Stimulated activated naive B cell treated with anti-CD40 and anti-IgM and Interleukin-4, amounts not matched to agents 10 μg/mL and 1 μg/mL and 100 μg/mL, for 72 hours (primary cell): ENCODE measurements at regions not wholly inside any gene's neighbourhood (a gene's known extent, or its start where the extent isn't known, plus 50 kb on each side); places are given as distances from the start of the nearest gene placed in this dataset.
A peak's percentile ranks its signal among the peaks of the same experiment; 100 is the strongest.

Experiments
- ATAC-seq, 2 donors: fragments of 150-1000 bp; cut with Tn5 transposase; replicated peaks; 2 replicates each; pipeline ENCODE4 v1.10.0; 2021; ENCODE audit warnings: moderate library complexity in 1 of 2
- DNase-seq: peaks from one replicate; pipeline ENCODE4 v3.0.0; 2021
- H3K27ac Mint-ChIP-seq: one replicate; pipeline ENCODE4 v1.8.0; 2022; ENCODE audit warnings: mild to moderate bottlenecking, mixed read lengths
- H3K27me3 Mint-ChIP-seq, 2 donors: one replicate each; pipeline ENCODE4 v1.8.0; 2022; ENCODE audit warnings: mixed read lengths in 2 of 2
- H3K36me3 Mint-ChIP-seq, 2 donors: one replicate each; pipeline ENCODE4 v1.8.0; 2022; ENCODE audit warnings: mixed read lengths in 2 of 2, mild to moderate bottlenecking in 1 of 2
- H3K4me1 Mint-ChIP-seq, 2 donors: one replicate each; pipeline ENCODE4 v1.8.0; 2022; ENCODE audit warnings: mixed read lengths in 2 of 2, mild to moderate bottlenecking in 1 of 2
- H3K4me3 Mint-ChIP-seq, 2 donors: one replicate each; pipeline ENCODE4 v1.8.0; 2022; ENCODE audit warnings: mild to moderate bottlenecking in 2 of 2, mixed read lengths in 2 of 2, moderate library complexity in 1 of 2
- H3K9me3 Mint-ChIP-seq, 2 donors: one replicate each; pipeline ENCODE4 v1.8.0; 2022; ENCODE audit warnings: mixed read lengths in 2 of 2, mild to moderate bottlenecking in 1 of 2

DNA sequence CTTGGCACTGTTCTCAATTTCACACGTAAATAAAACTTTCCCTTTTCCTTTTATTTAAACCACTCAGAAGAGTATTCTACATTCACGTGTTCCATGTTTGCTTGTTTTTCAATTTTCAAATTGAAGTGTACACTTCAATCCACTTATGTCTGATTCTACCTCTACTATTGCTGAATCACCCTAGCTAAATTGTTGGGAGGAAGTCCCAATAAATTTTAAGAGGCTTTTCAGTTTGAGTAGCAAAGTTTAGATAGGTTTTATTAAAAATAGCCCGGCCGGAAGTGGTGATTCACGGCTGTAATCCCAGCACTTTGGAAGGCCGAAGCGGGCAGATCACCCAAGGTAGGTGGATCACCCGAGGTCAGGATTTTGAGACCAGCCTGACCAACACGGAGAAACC, 1414.7 kb upstream of the CELF2 start:
- H3K4me3 Mint-ChIP-seq: no peak overlapping the region
- no peaks in the 10 kb centered on the region for H3K4me1 Mint-ChIP-seq
- H3K9me3 Mint-ChIP-seq: peaks cover 0 to 1% of the 10 kb centered on the region in 2 donors
- no peak for ATAC-seq
- H3K27me3 Mint-ChIP-seq: no peaks in the 10 kb centered on the region
- H3K27ac Mint-ChIP-seq: no peak overlapping the region
- no peaks in the 10 kb centered on the region for H3K36me3 Mint-ChIP-seq
- DNase-seq: no peak

DNA sequence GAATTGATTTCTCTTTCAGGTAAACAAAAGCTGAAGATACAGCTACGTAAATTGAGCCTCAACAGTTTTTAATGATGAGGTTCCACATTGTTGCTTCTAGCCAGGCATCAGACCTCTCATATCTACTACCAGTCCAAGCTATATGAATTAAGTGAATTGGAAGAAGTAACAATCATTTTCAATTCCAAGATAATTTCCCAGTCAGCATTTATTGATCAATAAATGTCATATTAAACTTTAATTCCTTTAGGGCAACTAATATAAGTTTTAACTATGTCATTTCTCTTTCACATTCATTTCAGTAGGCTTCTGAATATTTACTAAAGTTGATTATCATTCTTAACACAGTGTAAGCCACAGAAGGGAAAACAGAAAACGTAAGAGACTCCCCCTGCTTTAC, 1413.7 kb upstream of the CELF2 start:
- Mint-ChIP-seq H3K4me3 (no peak overlapping the region), H3K9me3 (peaks cover 0 to 1% of the 10 kb centered on the region in 2 donors), H3K27me3 (no peaks in the 10 kb centered on the region), H3K36me3 (no peaks in the 10 kb centered on the region), H3K4me1 (no peaks in the 10 kb centered on the region), H3K27ac (no peak overlapping the region)
- ATAC-seq: no peak
- no peak for DNase-seq

DNA sequence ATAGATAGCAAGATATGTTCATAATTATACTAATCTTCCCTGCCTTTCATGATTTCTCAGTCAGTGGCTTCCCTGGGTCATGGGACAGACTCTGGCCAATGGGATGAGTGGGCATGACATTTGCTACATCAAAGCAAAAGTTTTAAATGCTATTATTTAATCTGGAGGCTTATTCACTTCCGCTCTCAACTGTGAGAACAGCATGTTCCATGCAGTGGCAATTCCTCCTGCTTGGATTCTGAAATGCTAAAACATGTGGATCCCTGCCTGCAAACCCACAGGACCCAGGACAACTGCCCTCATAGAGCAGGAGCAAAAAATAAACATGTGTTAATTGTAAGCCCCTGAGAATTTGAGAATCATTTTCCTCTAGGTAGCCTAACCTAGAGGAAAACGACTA, 1412.4 kb upstream of the CELF2 start:
- Mint-ChIP-seq H3K9me3 (peaks cover 0 to 1% of the 10 kb centered on the region in 2 donors), H3K36me3 (no peaks in the 10 kb centered on the region), H3K4me3 (no peak overlapping the region), H3K27ac (no peak overlapping the region), H3K4me1 (no peaks in the 10 kb centered on the region), H3K27me3 (no peaks in the 10 kb centered on the region)
- DNase-seq (no peak), ATAC-seq (no peak)

DNA sequence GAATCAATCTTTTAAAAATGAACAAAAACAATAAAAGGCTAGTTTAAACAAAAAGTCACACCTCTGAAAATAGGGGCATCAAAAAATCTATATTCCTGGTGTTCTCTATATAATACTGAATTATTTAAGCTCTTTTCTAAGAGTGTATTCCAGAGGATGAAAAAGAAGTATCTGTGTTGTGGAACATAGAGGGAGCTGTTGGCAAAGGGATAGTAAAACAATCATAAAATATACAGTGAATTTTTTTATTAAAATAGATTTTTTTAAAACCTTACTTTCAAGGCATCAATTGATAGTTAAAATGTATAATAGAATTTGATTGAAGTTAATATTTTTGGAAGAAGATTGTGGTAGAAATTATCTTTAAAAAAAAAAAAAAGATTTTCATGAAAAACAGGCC, 1409.1 kb upstream of the CELF2 start:
- DNase-seq (no peak), ATAC-seq (no peak)
- Mint-ChIP-seq H3K36me3 (no peaks in the 10 kb centered on the region), H3K4me1 (no peaks in the 10 kb centered on the region), H3K4me3 (no peak overlapping the region), H3K27ac (peak overlapping the region; percentile 14), H3K27me3 (no peaks in the 10 kb centered on the region), H3K9me3 (peaks cover 2 to 4% of the 10 kb centered on the region in 2 donors)

DNA sequence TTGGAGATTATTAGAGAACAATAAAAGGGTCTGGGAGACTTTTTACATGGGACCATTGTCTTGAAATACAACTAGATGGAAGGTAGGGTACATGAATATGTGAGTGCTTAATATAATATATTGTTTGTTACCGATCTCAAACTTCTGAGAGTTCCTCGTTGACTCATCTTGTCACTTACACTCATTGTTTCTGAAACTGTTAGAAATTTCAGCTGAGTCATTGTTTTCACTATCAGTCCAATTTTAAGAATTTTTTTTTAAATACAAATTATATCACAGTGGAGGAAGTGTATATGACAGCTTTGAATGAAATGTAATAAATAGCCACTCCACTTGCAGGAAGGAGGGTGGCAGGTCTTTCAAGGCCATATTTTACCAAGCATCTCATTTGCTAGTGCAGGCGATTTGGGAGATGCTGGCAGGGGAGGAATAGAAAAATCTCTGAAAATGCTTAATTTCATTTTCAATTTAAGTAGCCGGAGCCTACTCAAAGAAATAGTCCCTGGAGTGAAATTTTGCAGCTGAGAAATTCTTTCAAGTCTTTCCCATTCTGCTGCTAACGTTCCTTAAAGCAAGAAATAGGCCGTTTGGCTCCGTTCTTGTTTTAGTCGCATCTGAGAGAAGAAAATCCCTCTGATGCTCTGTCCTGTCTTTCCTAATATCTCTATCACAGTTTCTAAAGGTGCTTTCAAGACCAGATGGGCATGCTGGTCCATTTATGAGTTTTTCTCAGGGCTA, 1404.2 kb upstream of the CELF2 start:
- ATAC-seq: no peak

DNA sequence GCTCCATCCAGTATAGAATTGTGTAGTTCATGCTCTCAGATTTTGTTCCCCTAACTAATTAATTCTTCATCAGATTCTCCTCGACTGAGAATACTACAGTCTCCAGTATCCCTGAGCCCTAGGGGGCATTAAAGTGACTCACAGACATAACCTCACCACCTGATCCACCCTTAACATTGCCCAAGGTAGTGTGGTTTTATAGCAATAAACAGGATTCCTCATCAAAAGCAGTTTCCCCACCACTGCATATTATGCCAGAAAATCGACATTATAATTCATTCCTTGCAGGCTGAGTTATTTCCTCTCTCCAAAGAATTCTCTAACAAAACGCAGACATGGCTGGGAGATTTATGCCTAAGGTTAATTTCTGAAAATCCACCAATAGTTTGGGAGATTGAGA, 1402.5 kb upstream of the CELF2 start:
- Mint-ChIP-seq H3K27me3 (no peaks in the 10 kb centered on the region), H3K4me1 (no peaks in the 10 kb centered on the region), H3K9me3 (peaks cover 5 to 9% of the 10 kb centered on the region in 2 donors), H3K36me3 (no peaks in the 10 kb centered on the region), H3K27ac (no peak overlapping the region), H3K4me3 (no peak overlapping the region)
- DNase-seq (no peak), ATAC-seq (no peak)

More for the DNA sequence above, 1404.2 kb upstream of the CELF2 start:
- no peak overlapping the region for H3K4me3 Mint-ChIP-seq
- DNase-seq: no peak
- H3K36me3 Mint-ChIP-seq: no peaks in the 10 kb centered on the region
- H3K27me3 Mint-ChIP-seq: no peaks in the 10 kb centered on the region
- no peaks in the 10 kb centered on the region for H3K4me1 Mint-ChIP-seq
- H3K9me3 Mint-ChIP-seq: peaks cover 2 to 4% of the 10 kb centered on the region in 2 donors
- no peak overlapping the region for H3K27ac Mint-ChIP-seq

GRCh38 chr10:9621216-9621615, 1396.5 kb upstream of the CELF2 start:
- Mint-ChIP-seq H3K4me1 (no peaks in the 10 kb centered on the region), H3K9me3 (peaks cover 8 to 10% of the 10 kb centered on the region in 2 donors), H3K4me3 (no peak overlapping the region), H3K36me3 (no peaks in the 10 kb centered on the region), H3K27ac (no peak overlapping the region), H3K27me3 (no peaks in the 10 kb centered on the region)
- DNase-seq (no peak), ATAC-seq (no peak)

DNA sequence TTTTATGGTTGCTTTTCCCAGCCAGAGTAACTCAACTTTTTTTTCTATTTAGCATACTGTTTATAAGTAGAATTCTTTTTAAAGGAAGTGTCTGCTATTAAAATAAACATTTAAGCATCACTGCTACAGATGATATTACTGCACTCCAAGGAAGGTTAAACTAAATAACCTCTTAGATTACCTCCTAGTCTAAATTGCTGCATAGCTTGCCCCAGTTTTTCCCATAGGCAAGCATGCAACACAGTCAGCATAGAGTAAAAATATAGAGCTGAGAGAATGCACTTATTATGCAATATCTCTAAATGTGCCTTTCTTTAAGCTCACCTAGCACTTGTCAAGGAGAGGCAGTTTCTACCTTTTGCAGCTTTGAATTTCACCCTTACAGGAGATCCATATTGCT, 1392.4 kb upstream of the CELF2 start:
- no peak for DNase-seq
- Mint-ChIP-seq H3K4me1 (no peaks in the 10 kb centered on the region), H3K4me3 (no peak overlapping the region), H3K9me3 (peaks cover 4% of the 10 kb centered on the region in 2 donors), H3K27ac (no peak overlapping the region), H3K27me3 (no peaks in the 10 kb centered on the region), H3K36me3 (no peaks in the 10 kb centered on the region)
- ATAC-seq: no peak

GRCh38 chr10:9634466-9634865, 1383.2 kb upstream of the CELF2 start:
- H3K36me3 Mint-ChIP-seq: no peaks in the 10 kb centered on the region
- H3K4me1 Mint-ChIP-seq: no peaks in the 10 kb centered on the region
- no peak for DNase-seq
- no peak for ATAC-seq
- no peaks in the 10 kb centered on the region for H3K27me3 Mint-ChIP-seq
- H3K27ac Mint-ChIP-seq: no peak overlapping the region
- H3K4me3 Mint-ChIP-seq: no peak overlapping the region
- H3K9me3 Mint-ChIP-seq: peaks cover 0 to 3% of the 10 kb centered on the region in 2 donors

DNA sequence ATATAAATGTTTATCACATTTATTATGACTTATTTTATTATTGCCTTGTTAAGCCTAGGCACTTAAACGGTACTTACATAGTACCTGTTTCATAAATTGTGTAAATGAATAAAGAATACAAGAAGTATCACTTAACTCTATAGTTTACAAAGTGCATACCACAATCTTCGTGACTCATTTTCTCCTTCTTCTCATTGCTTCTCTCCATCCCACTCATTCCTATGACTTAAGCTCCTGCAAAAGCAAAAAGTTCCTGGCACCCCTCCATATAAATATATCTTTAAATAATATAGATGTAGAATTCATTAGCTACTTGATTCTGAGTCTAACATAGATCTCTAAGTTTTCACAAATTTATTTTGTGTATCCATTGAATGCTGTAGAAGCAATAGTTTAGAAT, 1382.0 kb upstream of the CELF2 start:
- Mint-ChIP-seq H3K36me3 (no peaks in the 10 kb centered on the region), H3K9me3 (peaks cover 0 to 3% of the 10 kb centered on the region in 2 donors), H3K4me3 (no peak overlapping the region), H3K27ac (no peak overlapping the region), H3K27me3 (no peaks in the 10 kb centered on the region), H3K4me1 (no peaks in the 10 kb centered on the region)
- DNase-seq (no peak), ATAC-seq (no peak)

DNA sequence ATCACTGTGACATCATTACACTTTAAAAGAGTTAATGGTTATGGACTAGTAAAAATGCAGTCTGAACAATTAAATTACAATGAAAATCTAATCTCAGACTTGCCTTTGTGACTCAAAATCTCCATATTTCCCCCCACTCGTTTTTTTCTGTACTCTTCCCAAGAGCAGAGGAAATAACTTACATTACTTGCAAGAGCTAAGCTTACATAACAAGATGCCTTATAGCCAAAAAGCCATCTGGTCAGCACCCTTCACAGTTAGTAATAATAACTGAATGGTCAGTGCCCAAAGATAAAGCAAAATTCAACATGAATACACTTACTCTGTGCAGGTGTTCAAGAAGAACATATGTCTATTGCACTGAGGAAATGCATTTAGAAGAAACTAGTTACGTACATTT, 1381.5 kb upstream of the CELF2 start:
- Mint-ChIP-seq H3K27me3 (no peaks in the 10 kb centered on the region), H3K4me1 (no peaks in the 10 kb centered on the region), H3K27ac (no peak overlapping the region), H3K36me3 (no peaks in the 10 kb centered on the region), H3K9me3 (peaks cover 0 to 2% of the 10 kb centered on the region in 2 donors), H3K4me3 (no peak overlapping the region)
- ATAC-seq: no peak
- DNase-seq: no peak

GRCh38 chr10:9643782-9644181, 1373.9 kb upstream of the CELF2 start:
- no peak overlapping the region for H3K4me3 Mint-ChIP-seq
- peaks cover 13 to 14% of the 10 kb centered on the region in 2 donors for H3K9me3 Mint-ChIP-seq
- no peaks in the 10 kb centered on the region for H3K27me3 Mint-ChIP-seq
- no peak overlapping the region for H3K27ac Mint-ChIP-seq
- ATAC-seq (no peak), DNase-seq (no peak)
- no peaks in the 10 kb centered on the region for H3K4me1 Mint-ChIP-seq
- H3K36me3 Mint-ChIP-seq: no peaks in the 10 kb centered on the region

DNA sequence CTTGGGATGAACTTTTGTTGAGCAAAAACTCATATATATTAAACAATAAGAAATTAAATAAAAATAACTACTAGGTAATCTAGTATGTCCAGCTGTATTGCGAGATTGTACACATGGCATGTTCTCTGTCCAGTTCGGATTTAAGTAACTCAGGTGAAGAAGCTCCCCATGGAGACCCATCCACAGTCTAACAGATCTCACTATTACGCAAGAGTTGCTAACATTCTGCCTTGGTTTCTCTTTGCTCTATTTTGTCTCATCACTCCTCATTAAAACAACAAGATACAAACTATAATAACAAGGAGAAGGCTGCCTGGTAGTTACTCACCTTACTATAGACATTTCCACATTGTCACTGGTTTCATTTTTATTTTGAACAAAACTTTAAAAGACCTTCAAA, 1372.3 kb upstream of the CELF2 start:
- no peak overlapping the region for H3K4me3 Mint-ChIP-seq
- no peaks in the 10 kb centered on the region for H3K36me3 Mint-ChIP-seq
- no peak overlapping the region for H3K27ac Mint-ChIP-seq
- DNase-seq (no peak), ATAC-seq (no peak)
- H3K27me3 Mint-ChIP-seq: no peaks in the 10 kb centered on the region
- H3K4me1 Mint-ChIP-seq: no peaks in the 10 kb centered on the region
- peaks cover 13 to 14% of the 10 kb centered on the region in 2 donors for H3K9me3 Mint-ChIP-seq

DNA sequence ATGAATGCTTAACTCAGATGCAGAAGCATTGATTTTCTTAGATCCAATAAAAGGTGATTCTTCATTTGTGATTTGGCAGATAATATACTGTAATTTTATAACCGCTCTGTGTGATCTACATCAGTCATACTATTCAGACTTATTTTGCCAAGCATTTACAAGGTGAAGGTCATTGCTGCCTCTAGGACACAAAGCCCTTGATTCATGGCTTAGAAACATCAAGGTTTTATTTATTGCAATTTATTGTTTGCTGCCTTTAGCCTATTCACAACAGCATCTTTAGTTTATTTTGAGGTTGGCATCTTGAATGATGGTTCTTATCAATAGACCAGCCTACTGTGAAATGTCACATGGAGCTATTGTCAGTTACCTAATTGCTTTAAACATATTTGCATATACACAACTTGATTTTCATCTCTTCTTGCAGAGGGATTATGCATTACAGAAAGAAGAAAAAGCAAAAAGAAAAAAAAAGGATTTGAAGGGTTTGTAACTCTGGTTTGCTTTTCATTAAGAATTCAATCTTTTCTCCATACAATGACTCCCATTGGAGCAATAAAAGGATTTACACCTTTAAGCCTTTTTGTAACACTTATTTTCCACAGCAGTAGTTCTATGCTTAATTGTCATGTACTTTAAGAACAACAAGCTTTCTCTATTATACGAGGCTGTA, 1371.6 kb upstream of the CELF2 start:
- Mint-ChIP-seq H3K4me3 (no peak overlapping the region), H3K27me3 (no peaks in the 10 kb centered on the region)
- ATAC-seq: no peak

GRCh38 chr10:9654261-9654660, 1363.4 kb upstream of the CELF2 start:
- Mint-ChIP-seq H3K9me3 (peaks cover 0 to 16% of the 10 kb centered on the region in 2 donors), H3K36me3 (no peaks in the 10 kb centered on the region), H3K27ac (no peak overlapping the region), H3K27me3 (no peaks in the 10 kb centered on the region), H3K4me1 (no peaks in the 10 kb centered on the region), H3K4me3 (no peak overlapping the region)
- DNase-seq: no peak
- ATAC-seq: no peak

More for the DNA sequence above, 1371.6 kb upstream of the CELF2 start:
- no peak for DNase-seq
- H3K9me3 Mint-ChIP-seq: peaks cover 13 to 14% of the 10 kb centered on the region in 2 donors
- H3K4me1 Mint-ChIP-seq: no peaks in the 10 kb centered on the region
- no peak overlapping the region for H3K27ac Mint-ChIP-seq
- H3K36me3 Mint-ChIP-seq: no peaks in the 10 kb centered on the region
